ENCODE measurements at regions not wholly inside any gene's neighbourhood (a gene's known extent, or its start where the extent isn't known, plus 50 kb on each side); places are given as distances from the start of the nearest gene placed in this dataset.

- TF ChIP-seq, protein P1, sequence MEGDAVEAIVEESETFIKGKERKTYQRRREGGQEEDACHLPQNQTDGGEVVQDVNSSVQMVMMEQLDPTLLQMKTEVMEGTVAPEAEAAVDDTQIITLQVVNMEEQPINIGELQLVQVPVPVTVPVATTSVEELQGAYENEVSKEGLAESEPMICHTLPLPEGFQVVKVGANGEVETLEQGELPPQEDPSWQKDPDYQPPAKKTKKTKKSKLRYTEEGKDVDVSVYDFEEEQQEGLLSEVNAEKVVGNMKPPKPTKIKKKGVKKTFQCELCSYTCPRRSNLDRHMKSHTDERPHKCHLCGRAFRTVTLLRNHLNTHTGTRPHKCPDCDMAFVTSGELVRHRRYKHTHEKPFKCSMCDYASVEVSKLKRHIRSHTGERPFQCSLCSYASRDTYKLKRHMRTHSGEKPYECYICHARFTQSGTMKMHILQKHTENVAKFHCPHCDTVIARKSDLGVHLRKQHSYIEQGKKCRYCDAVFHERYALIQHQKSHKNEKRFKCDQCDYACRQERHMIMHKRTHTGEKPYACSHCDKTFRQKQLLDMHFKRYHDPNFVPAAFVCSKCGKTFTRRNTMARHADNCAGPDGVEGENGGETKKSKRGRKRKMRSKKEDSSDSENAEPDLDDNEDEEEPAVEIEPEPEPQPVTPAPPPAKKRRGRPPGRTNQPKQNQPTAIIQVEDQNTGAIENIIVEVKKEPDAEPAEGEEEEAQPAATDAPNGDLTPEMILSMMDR (IDR thresholded peaks at IDR 0.05) = no peak
- TF ChIP-seq POLR2A (IDR thresholded peaks at IDR 0.05) = no peak
Measured at GRCh38 chr11:92424281-92424680, 199.7 kb downstream of the FAT3 start.

Data from esophagus squamous epithelium (tissue), 4 donors.